ENCODE measurements at regions not wholly inside any gene's neighbourhood (a gene's known extent, or its start where the extent isn't known, plus 50 kb on each side); places are given as distances from the start of the nearest gene placed in this dataset.

DNA sequence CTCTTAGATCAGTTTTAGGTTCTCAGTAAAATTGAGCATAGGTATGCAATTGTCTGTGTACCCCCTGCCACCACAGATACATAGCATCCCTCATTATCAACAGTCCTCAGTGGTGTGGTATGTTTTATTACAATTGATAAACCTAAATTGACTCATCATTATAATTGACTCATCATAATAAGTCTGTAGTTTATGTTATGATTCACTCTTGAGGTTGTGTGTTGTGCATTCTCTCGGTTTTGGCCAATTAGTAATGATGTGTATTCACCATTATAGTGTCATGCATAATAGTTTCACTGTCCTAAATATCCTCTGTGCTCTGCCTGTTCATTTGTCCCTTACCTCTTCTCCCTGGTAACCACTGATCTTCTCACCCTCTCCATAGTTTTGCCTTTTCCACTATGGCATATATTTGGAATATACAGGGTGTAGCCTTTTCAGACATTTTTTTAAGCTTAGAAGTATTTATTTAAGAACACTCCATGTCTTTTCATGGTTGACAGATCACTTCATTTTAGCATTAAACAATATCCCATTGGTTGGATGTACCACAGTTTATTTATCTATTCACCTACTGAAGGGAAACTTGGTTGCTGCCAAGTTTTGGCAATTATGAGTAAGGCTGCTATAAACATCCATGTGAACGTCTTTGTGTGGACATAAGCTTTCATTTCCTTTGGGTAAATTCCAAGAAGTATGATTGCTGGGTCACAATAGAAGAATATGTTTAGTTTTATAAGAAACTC is 1620.6 kb upstream of the MIR17HG start:
- DNase-seq (ENCODE audit: low spot score): no peak
- ATAC-seq: no peak
- intact Hi-C loops (cut with DNase I): no loop called here

- intact Hi-C loops (cut with DNase I): no loop called here
- ATAC-seq: no peak
- no peak for DNase-seq (ENCODE audit: low spot score)
These were observed 1613.7 kb upstream of the MIR17HG start for GRCh38 chr13:89733829-89734228.

DNA sequence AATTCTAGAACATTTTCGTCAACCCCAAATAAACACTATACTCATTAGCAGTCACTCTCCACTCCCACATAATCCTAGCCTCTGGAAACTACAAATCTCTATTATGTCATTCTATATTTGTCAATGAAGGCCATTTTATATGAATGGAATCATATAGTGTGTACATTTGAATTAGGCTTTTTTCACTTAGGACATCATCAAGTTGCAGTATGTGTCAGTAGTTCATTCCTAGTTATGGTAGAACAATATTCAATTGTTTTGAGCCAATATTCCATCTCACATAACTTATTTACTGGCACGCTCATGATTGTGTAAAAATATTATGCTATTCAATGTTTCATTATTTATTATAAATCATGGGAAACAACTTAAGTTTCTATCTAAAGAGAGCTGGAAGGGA is 1610.4 kb upstream of the MIR17HG start:
- DNase-seq (ENCODE audit: low spot score) (no peak), ATAC-seq (no peak)
- intact Hi-C loops (cut with DNase I): no loop called here

DNA sequence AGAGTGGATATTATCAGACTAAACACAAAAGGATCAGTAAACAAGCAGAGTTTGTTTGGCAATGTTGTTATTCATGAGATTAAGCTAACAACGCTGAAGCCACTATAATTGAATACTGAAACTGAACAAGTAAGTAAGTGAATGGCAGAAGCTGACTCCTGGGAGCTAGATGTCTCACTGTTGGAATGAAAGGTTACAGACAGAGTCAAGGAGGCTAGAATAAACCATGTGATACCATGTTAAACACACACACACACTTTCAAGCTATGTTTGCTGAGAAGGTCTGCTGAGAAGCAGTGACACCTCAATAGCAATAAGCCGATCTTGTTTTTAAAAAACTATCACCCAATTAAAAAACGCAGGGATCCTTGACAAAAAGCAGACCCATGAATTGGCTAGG is 1609.4 kb upstream of the MIR17HG start:
- no peak for ATAC-seq
- DNase-seq (ENCODE audit: low spot score): no peak
- intact Hi-C loops (cut with DNase I): no loop called here

- intact Hi-C loops (cut with DNase I): no loop called here
- DNase-seq (ENCODE audit: low spot score): no peak
- ATAC-seq: no peak
These were observed 1606.3 kb upstream of the MIR17HG start for GRCh38 chr13:89740994-89741685.

GRCh38 chr13:89746554-89746953 is 1600.9 kb upstream of the MIR17HG start:
- ATAC-seq (no peak), DNase-seq (ENCODE audit: low spot score) (no peak)
- intact Hi-C loops (cut with DNase I): no loop called here

DNA sequence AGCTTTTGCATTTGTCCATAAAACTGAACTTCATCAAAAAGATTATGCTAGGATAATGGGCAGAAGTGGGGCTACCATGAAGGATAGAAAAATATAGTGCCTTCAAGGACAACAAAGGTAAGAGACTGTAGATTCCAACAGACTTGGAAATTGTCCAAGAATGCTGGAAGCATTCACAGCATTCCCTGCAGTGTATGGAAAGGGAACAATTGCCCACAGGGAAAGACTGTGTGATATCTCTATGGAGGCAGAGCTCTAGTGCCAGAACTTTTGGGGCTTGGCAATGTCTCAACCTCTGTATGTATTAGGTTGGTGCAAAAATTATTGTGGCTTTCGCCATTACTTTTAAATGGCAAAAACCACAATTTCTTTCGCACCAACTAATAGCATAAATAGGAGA is 1598.8 kb upstream of the MIR17HG start:
- ATAC-seq (no peak), DNase-seq (ENCODE audit: low spot score) (no peak)
- intact Hi-C loops (cut with DNase I): no loop called here

- DNase-seq (ENCODE audit: low spot score): no peak
- intact Hi-C loops (cut with DNase I): no loop called here
- ATAC-seq: no peak
These were observed 1597.6 kb upstream of the MIR17HG start for GRCh38 chr13:89749888-89750287.

- intact Hi-C loops (cut with DNase I): no loop called here
These were observed 1597.1 kb upstream of the MIR17HG start for GRCh38 chr13:89750371-89750770.

DNA sequence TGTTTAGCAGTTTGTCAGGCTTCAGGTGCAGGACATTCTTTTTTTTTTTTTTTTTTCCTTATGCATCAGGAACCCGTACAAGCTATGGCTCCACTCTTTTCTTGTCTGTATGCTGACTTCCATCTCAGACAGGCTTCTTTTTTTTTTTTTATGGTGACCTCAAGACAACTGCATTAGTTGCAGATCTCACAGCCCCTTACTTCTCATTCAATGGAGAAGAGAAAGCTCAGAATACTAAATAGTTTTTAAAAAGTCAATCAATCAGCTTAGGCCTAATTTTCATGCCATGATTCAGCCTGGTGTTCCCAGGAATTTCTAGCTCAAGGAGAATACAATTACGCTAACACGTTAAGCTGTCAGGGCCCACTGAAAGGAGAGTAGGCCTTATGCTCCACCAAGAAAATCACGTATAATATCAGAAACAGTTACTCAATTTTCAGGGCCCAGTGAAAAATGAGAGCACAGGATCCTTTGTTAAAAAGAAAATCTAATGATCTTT is 1596.0 kb upstream of the MIR17HG start:
- DNase-seq (ENCODE audit: low spot score): no peak
- intact Hi-C loops (cut with DNase I): no loop called here
- ATAC-seq: no peak

More at GRCh38 chr13:89750371-89750770, 1597.1 kb upstream of the MIR17HG start:
- no peak for DNase-seq (ENCODE audit: low spot score)
- ATAC-seq: no peak

- no peak for ATAC-seq
- intact Hi-C loops (cut with DNase I): no loop called here
- DNase-seq (ENCODE audit: low spot score): no peak
These were observed 1595.1 kb upstream of the MIR17HG start for GRCh38 chr13:89752394-89752793.

GRCh38 chr13:89755729-89756492 is 1591.6 kb upstream of the MIR17HG start:
- DNase-seq (ENCODE audit: low spot score) (no peak), ATAC-seq (no peak)
- intact Hi-C loops (cut with DNase I): no loop called here

GRCh38 chr13:89763005-89763404 is 1584.5 kb upstream of the MIR17HG start:
- intact Hi-C loops (cut with DNase I): no loop called here
- DNase-seq (ENCODE audit: low spot score) (no peak), ATAC-seq (no peak)

- ATAC-seq (no peak), DNase-seq (ENCODE audit: low spot score) (no peak)
- intact Hi-C loops (cut with DNase I): no loop called here
These were observed 1564.2 kb upstream of the MIR17HG start for GRCh38 chr13:89783221-89783755.

DNA sequence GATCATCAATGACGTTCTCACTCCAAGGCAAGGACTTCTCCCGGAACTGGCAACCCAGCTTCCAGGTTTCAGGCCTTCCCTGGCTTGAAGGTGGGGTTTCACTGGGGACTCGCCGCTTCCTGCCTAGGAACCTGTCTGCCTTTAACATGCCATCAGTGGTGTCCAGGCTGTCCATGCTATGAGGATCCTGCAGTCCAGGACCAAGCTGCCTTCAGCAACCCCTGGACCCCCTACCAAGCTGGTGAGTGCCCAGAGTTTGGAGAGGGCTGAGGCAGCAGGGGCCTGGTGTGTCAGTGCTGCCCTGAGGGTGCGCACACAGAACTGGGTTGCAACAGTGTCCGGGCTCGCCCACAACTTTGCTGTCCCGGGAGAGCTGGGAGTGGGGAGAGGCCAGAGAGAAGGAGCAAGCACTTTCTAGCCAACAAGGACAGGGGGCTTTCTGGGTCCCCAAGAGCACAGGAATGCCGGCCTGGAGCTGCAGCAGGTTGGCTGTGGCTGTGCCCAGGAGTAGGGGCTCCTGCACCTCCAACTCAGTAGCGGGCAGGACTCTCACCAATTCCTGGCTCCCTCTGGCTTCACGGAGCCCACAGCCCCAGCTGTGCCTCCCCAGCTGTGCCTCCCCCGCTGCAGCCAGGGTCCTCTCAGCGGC is 1563.2 kb upstream of the MIR17HG start:
- ATAC-seq (no peak), DNase-seq (ENCODE audit: low spot score) (no peak)
- intact Hi-C loops (cut with DNase I): no loop called here

DNA sequence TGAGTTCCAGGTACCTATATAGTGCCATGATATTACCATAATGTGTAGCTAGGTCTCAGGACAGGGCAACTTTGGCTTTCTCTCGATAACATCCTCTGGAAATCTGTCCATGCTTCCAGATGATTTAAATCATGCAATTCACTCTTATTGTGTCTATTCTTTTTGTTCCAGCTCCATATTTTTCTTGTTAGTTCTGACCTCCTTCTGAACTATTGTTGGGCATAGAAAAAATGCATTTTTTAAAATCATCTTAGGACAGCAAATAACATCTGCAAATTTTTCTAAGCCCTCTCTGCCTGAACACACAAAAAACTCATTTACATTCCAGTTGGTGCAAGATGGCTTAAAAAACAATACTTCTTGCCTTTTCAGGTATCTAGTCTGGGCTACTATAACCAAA is 1561.0 kb upstream of the MIR17HG start:
- intact Hi-C loops (cut with DNase I): no loop called here
- ATAC-seq (no peak), DNase-seq (ENCODE audit: low spot score) (no peak)

GRCh38 chr13:89790696-89791095 is 1556.8 kb upstream of the MIR17HG start:
- no peak for ATAC-seq
- intact Hi-C loops (cut with DNase I): no loop called here
- DNase-seq (ENCODE audit: low spot score): no peak

- intact Hi-C loops (cut with DNase I): no loop called here
- DNase-seq (ENCODE audit: low spot score) (no peak), ATAC-seq (no peak)
These were observed 1555.4 kb upstream of the MIR17HG start for GRCh38 chr13:89791971-89792630.

DNA sequence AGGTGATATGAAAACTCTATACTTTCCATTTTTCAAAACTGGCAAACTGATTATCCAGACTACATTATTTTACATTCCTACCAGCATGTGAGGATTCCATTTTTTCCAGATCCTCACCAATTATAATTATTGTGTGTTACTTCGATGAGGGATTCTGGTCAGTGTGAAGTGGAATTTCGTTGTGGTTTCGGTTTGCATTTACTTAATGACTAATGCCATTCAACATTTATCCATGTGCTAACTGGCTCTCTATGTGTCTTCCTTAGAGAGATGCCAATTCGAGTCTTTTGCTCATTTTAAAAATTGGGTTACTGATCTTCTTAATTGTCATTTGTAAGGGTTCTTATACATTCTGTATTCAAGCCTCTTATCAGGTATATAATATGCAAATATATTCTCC is 1551.3 kb upstream of the MIR17HG start:
- no peak for DNase-seq (ENCODE audit: low spot score)
- ATAC-seq: no peak
- intact Hi-C loops (cut with DNase I): no loop called here

Data from sciatic nerve (tissue), 2 donors.